Nephron progenitor cell (in vitro differentiated cells): ENCODE measurements at regions not wholly inside any gene's neighbourhood (a gene's known extent, or its start where the extent isn't known, plus 50 kb on each side); places are given as distances from the start of the nearest gene placed in this dataset.

Experiments
- DNase-seq: peaks from one replicate; pipeline ENCODE4 v3.0.0; 2021
- H3K27ac Mint-ChIP-seq: 2 replicates; pipeline ENCODE4 v1.8.0; 2021; ENCODE audit warnings: mild to moderate bottlenecking, moderate library complexity, mixed read lengths
- H3K27me3 Mint-ChIP-seq: 2 replicates; pipeline ENCODE4 v1.8.0; 2021; ENCODE audit warnings: mild to moderate bottlenecking, low read depth, mixed read lengths; ENCODE audit not compliant: poor library complexity
- H3K36me3 Mint-ChIP-seq: 2 replicates; pipeline ENCODE4 v1.8.0; 2021; ENCODE audit warnings: low read depth, mixed read lengths
- H3K4me1 Mint-ChIP-seq: 2 replicates; pipeline ENCODE4 v1.8.0; 2021; ENCODE audit warnings: mixed read lengths
- H3K4me3 Mint-ChIP-seq: 2 replicates; pipeline ENCODE4 v1.8.0; 2021; ENCODE audit warnings: mild to moderate bottlenecking, moderate library complexity, mixed read lengths
- H3K9me3 Mint-ChIP-seq: 2 replicates; pipeline ENCODE4 v1.8.0; 2021; ENCODE audit warnings: mild to moderate bottlenecking, moderate library complexity, mixed read lengths
- TF ChIP-seq, protein P1 (sequence below): fragments of 200-600 bp; sonication (generic); IDR thresholded peaks from 2 replicates; pipeline ENCODE4 v1.5.0; 2021; ENCODE audit warnings: antibody characterized with exemption

DNA sequence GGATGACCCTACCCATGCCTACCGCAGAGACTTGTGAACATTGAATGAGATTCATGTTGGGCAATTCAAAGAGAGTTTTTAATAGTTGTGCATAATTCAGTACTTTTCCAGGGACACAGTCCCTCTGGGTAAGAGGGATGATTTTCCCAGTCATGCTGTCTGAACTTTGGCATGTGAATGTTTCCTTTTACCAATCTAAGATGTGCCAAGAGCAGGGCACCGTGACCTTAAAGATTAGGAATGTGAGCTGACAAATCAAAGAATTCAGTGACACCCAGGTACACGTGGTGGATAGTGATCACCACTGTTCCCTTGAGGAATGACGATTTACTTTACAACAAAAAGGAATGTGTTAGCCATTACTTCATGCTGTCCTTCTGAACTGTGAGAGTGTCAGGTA is 515.6 kb downstream of the PPARGC1A start:
- peaks cover 3% of the 10 kb centered on the region for H3K27me3 Mint-ChIP-seq
- TF ChIP-seq, protein P1, sequence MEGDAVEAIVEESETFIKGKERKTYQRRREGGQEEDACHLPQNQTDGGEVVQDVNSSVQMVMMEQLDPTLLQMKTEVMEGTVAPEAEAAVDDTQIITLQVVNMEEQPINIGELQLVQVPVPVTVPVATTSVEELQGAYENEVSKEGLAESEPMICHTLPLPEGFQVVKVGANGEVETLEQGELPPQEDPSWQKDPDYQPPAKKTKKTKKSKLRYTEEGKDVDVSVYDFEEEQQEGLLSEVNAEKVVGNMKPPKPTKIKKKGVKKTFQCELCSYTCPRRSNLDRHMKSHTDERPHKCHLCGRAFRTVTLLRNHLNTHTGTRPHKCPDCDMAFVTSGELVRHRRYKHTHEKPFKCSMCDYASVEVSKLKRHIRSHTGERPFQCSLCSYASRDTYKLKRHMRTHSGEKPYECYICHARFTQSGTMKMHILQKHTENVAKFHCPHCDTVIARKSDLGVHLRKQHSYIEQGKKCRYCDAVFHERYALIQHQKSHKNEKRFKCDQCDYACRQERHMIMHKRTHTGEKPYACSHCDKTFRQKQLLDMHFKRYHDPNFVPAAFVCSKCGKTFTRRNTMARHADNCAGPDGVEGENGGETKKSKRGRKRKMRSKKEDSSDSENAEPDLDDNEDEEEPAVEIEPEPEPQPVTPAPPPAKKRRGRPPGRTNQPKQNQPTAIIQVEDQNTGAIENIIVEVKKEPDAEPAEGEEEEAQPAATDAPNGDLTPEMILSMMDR: no peak
- no peak overlapping the region for H3K27ac Mint-ChIP-seq
- no peaks in the 10 kb centered on the region for H3K9me3 Mint-ChIP-seq
- H3K4me3 Mint-ChIP-seq: no peak overlapping the region
- H3K36me3 Mint-ChIP-seq: no peaks in the 10 kb centered on the region
- peaks cover 30% of the 10 kb centered on the region for H3K4me1 Mint-ChIP-seq
- no peak for DNase-seq

DNA sequence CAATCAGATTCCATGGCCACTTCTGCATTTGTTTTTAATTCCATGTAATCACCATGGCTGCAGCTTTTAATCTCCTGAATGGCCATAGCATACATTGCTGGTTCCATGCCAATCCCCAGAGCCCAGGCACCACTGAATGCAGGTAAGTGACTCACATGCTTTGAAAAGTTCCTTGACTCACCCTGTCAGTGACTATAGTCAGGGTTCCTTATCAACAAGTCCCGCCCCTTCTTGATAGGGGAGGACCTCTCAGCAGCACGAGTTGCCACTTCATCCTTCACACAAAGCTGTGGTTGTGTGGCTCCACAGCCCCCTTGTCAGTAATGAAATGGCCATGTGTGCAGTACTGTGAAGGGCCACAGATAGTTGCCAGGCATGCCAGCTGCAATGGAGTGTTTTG is 516.6 kb downstream of the PPARGC1A start:
- TF ChIP-seq, protein P1: no peak
- no peaks in the 10 kb centered on the region for H3K36me3 Mint-ChIP-seq
- no peak overlapping the region for H3K4me3 Mint-ChIP-seq
- H3K9me3 Mint-ChIP-seq: no peaks in the 10 kb centered on the region
- peaks cover 3% of the 10 kb centered on the region for H3K27me3 Mint-ChIP-seq
- peaks cover 36% of the 10 kb centered on the region for H3K4me1 Mint-ChIP-seq
- H3K27ac Mint-ChIP-seq: no peak overlapping the region
- no peak for DNase-seq

DNA sequence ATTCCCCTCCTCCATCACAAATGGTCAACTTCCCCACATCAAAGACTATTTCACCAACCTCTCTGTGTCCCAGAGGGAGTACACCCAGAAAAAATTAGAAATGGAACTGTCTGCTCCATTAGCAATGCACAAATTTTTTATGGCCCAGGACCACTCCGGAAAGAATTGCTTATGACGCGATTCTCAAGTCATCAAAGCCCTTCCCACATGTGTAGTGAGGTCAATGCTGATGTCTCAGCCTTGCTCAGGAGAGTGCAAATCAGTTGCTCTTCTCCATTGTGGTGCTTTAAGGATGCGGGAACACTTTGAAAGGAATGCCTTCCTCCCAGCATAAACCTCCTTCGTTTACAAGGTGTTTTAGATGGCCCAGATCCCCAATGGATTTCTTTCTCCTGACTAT is 518.3 kb downstream of the PPARGC1A start:
- Mint-ChIP-seq H3K4me3 (no peak overlapping the region), H3K4me1 (peaks cover 36% of the 10 kb centered on the region), H3K36me3 (no peaks in the 10 kb centered on the region), H3K27ac (no peak overlapping the region), H3K27me3 (peaks cover 3% of the 10 kb centered on the region), H3K9me3 (no peaks in the 10 kb centered on the region)
- DNase-seq: no peak
- TF ChIP-seq, protein P1: no peak

DNA sequence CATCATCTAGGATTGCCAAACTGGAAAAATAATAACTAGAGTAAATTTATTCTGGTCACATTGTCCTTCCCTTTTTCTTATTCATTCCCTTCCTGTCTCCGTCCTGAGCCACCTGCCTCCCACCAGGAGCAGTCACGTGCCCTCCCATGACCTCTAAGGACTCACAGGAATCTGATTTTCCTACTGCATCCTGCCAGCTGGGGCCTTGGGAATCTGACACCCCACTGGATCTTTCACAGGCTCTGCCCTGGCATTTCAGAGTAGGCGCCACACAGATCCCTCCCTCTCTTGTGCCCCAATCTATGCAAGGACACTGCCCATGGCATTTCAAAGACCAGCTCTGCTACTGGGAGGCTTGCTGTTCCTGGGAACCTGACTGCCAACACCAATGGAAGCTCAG is 520.5 kb downstream of the PPARGC1A start:
- Mint-ChIP-seq H3K4me3 (no peak overlapping the region), H3K27ac (no peak overlapping the region), H3K27me3 (peaks cover 3% of the 10 kb centered on the region), H3K36me3 (no peaks in the 10 kb centered on the region), H3K9me3 (no peaks in the 10 kb centered on the region), H3K4me1 (peaks cover 36% of the 10 kb centered on the region)
- peak; percentile 23 for DNase-seq
- TF ChIP-seq, protein P1: no peak

DNA sequence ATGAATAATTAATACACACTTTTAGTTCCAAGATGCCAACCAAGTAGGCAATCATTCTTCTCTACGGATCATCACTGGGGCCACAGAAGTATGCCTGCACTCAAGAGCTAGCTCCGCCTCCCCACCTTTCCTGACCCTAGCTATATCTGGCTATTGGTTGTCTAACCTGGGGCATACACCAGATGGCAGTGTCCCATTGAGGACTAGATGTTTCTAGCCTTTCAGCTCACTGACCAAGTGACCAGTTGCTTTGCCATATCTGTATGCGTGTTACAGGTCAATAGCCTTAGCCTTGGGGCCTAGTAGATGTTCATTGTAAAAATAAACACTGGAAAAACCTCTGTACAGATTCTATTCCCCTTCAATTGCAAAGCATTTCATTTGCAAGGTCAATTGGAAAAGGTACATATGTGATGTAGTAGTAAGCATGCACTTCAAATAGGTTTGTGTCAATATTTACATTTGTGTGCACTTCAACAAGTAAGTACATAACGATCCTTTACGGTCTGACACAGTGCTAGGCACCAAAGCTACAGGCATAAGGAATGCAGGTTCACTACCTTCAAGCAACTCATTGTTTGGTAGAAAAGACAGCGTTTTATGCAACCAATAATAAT is 521.7 kb downstream of the PPARGC1A start:
- Mint-ChIP-seq H3K9me3 (no peaks in the 10 kb centered on the region), H3K27ac (no peak overlapping the region), H3K36me3 (no peaks in the 10 kb centered on the region), H3K4me1 (peaks cover 27% of the 10 kb centered on the region), H3K27me3 (peaks cover 3% of the 10 kb centered on the region), H3K4me3 (no peak overlapping the region)
- TF ChIP-seq, protein P1: peak; percentile 38
- DNase-seq: peak; percentile 33

DNA sequence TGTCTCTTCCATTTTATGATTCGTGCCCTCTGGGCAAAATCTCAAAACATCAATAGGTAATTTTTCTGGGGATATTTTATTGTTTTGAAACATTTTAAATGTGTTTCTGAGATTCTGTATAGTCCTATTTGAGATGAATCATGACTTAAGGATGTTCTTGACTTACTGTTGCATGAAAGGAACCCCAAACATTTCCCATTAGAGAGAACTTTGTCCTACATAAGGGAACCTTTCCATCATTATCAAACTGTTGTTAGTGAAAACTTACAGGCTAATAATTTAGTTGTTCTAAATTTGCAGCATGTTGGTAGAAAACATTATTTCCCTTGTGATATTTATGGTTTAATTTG is 523.3 kb downstream of the PPARGC1A start:
- DNase-seq: no peak
- no peaks in the 10 kb centered on the region for H3K36me3 Mint-ChIP-seq
- H3K9me3 Mint-ChIP-seq: no peaks in the 10 kb centered on the region
- H3K4me1 Mint-ChIP-seq: peaks cover 22% of the 10 kb centered on the region
- no peak overlapping the region for H3K4me3 Mint-ChIP-seq
- no peak overlapping the region for H3K27ac Mint-ChIP-seq
- peaks cover 3% of the 10 kb centered on the region for H3K27me3 Mint-ChIP-seq
- TF ChIP-seq, protein P1: no peak
